ENCODE measurements at regions not wholly inside any gene's neighbourhood (a gene's known extent, or its start where the extent isn't known, plus 50 kb on each side); places are given as distances from the start of the nearest gene placed in this dataset.

- Mint-ChIP-seq H3K9me3 (no peaks in the 10 kb centered on the region), H3K36me3 (no peaks in the 10 kb centered on the region), H3K27ac (no peak overlapping the region), H3K27me3 (no peaks in the 10 kb centered on the region), H3K4me3 (no peak overlapping the region), H3K4me1 (ENCODE audit: unreplicated experiment) (peaks cover 19% of the 10 kb centered on the region)
- TF ChIP-seq, protein P1, sequence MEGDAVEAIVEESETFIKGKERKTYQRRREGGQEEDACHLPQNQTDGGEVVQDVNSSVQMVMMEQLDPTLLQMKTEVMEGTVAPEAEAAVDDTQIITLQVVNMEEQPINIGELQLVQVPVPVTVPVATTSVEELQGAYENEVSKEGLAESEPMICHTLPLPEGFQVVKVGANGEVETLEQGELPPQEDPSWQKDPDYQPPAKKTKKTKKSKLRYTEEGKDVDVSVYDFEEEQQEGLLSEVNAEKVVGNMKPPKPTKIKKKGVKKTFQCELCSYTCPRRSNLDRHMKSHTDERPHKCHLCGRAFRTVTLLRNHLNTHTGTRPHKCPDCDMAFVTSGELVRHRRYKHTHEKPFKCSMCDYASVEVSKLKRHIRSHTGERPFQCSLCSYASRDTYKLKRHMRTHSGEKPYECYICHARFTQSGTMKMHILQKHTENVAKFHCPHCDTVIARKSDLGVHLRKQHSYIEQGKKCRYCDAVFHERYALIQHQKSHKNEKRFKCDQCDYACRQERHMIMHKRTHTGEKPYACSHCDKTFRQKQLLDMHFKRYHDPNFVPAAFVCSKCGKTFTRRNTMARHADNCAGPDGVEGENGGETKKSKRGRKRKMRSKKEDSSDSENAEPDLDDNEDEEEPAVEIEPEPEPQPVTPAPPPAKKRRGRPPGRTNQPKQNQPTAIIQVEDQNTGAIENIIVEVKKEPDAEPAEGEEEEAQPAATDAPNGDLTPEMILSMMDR (conservative IDR thresholded peaks at IDR 0.05) = no peak
- no peak for DNase-seq (ENCODE audit: extremely low spot score, unreplicated experiment)
Observed at GRCh38 chr15:91496754-91497691, 356.5 kb upstream of the SLCO3A1 start.

DNA sequence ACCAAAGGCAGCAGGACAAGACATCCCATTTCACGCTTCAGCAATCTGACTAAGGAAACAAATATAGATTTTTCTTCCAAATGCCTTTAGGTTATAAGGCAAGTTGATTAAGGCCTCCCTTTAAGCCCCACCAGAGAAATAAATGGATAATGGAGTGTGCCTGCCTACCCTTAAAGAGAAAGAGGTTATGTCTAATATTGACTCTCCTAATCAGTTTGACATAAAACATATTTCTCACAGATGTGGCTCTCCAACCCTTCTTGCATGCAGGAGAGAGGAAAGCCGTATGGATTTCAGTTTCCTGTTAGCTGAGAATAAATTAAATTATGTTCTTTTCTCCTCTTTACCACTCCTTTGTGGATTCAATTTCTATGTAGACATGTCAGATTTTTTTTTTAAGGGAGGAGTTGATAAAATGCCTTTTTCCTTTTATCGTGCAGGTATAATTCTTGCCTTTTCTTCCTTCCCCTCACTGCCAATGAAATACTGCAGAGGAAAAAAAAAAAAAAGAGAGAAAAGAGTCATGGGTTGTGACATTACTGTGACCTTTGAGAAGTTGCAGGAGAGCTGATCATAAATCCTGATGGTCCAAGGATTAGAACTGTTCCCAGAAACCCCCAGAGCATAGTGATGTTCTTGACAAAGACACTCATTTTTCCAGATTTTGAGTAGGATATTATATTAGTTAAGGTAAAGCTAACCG, 355.3 kb upstream of the SLCO3A1 start:
- Mint-ChIP-seq H3K4me1 (ENCODE audit: unreplicated experiment) (peaks cover 19% of the 10 kb centered on the region), H3K4me3 (no peak overlapping the region), H3K36me3 (no peaks in the 10 kb centered on the region), H3K27me3 (no peaks in the 10 kb centered on the region), H3K9me3 (no peaks in the 10 kb centered on the region), H3K27ac (no peak overlapping the region)
- TF ChIP-seq, protein P1 (conservative IDR thresholded peaks at IDR 0.05) = no peak
- no peak for DNase-seq (ENCODE audit: extremely low spot score, unreplicated experiment)

DNA sequence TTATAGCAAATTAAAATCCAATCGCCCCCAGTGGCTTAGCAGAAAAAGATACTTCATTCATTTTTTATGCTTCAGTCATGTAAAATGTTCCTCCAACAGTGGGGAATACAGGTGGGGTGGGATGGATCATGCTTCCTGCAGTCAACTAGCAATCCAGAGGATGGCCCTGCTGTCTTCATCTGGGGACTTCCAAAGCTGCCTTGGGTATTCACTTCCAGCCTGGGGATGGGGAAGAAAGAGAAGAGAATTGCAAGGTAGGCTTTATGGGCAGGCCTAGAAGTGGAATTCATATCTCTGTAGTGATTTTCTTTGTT, 354.8 kb upstream of the SLCO3A1 start:
- Mint-ChIP-seq H3K27me3 (no peaks in the 10 kb centered on the region), H3K9me3 (no peaks in the 10 kb centered on the region), H3K36me3 (no peaks in the 10 kb centered on the region), H3K27ac (no peak overlapping the region), H3K4me3 (peak overlapping the region; percentile 15), H3K4me1 (ENCODE audit: unreplicated experiment) (peaks cover 19% of the 10 kb centered on the region)
- TF ChIP-seq, protein P1 (conservative IDR thresholded peaks at IDR 0.05) = no peak
- no peak for DNase-seq (ENCODE audit: extremely low spot score, unreplicated experiment)

DNA sequence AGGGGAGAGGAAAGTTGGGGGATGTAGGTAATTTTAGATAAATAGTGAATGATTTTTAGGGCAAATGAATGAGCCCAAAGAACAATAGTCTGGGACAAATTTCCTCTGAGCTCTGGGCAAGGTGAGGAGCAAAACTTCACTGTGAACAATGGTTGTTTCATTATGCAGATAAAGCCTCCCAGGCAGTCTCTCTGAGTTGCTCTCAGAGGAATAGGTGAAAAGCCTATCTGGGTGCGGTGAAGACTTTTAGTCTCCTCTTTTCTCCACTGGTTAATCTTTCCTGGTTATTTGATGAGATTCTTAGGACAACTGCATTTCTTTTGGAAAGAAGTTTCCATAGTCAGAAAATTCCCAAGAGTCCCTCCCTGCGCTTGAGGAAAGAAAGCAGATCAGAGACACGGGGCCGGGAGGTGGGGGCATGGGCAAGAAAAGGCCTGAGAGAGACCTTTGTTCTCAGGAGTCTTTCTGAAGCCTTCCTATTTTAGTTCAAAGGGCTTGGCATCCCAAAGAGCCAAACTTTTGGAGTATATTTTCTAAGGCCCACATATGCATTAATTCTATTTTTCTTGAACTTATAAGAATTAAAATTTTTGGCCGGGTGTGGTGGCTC, 353.6 kb upstream of the SLCO3A1 start:
- H3K36me3 Mint-ChIP-seq = no peaks in the 10 kb centered on the region
- H3K27ac Mint-ChIP-seq = no peak overlapping the region
- peaks cover 19% of the 10 kb centered on the region for H3K4me1 Mint-ChIP-seq (ENCODE audit: unreplicated experiment)
- TF ChIP-seq, protein P1 (conservative IDR thresholded peaks at IDR 0.05) = no peak
- no peaks in the 10 kb centered on the region for H3K9me3 Mint-ChIP-seq
- H3K27me3 Mint-ChIP-seq = no peaks in the 10 kb centered on the region
- no peak overlapping the region for H3K4me3 Mint-ChIP-seq
- no peak for DNase-seq (ENCODE audit: extremely low spot score, unreplicated experiment)

DNA sequence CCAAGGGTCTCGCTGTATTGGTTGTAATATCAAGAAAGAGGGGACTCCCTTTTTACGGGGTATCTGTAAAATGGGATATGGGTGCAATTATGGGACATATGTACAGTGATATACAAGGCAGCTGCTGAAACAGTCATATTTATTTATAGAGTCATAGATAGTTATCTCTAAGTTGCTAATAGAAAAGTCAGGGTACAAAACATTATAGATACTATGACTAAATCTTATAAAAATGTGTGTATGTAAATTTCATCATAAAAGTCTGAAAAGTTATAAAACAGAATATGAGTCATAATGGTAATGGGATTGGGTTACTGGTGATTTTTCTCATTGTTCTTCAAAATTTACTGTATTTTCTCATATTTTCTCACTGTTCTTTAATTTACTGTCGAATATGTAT, 344.9 kb upstream of the SLCO3A1 start:
- Mint-ChIP-seq H3K36me3 (no peaks in the 10 kb centered on the region), H3K9me3 (no peaks in the 10 kb centered on the region), H3K4me1 (ENCODE audit: unreplicated experiment) (no peaks in the 10 kb centered on the region), H3K27me3 (peaks cover 5% of the 10 kb centered on the region), H3K27ac (no peak overlapping the region), H3K4me3 (no peak overlapping the region)
- no peak for DNase-seq (ENCODE audit: extremely low spot score, unreplicated experiment)
- TF ChIP-seq, protein P1 (conservative IDR thresholded peaks at IDR 0.05) = no peak
